Adrenal gland (tissue), 9 donors: ENCODE measurements at regions not wholly inside any gene's neighbourhood (a gene's known extent, or its start where the extent isn't known, plus 50 kb on each side); places are given as distances from the start of the nearest gene placed in this dataset.

Experiments used
- DNase-seq, 7 donors: peaks; one replicate each; pipeline ENCODE4 v3.0.0-alpha.2; 2019 to 2020
- H3K27ac ChIP-seq, 5 donors: fragments of 200-600 bp; sonication (generic) in 4 of 5; 1 replicate in 3 of 5; 2 replicates in 2 of 5; pipeline versions ENCODE4 v1.5.1 to v1.8.0; 2016 to 2020; ENCODE audit warnings: mild to moderate bottlenecking in 1 of 5
- H3K27me3 ChIP-seq: fragments of 200-600 bp; 2 replicates; pipeline ENCODE4 v1.8.0; 2021
- H3K36me3 ChIP-seq, 2 donors: fragments of 200-600 bp; replicated peaks in 1 of 2; 1 replicate in 1 of 2; 2 replicates in 1 of 2; pipeline versions ENCODE4 v1.5.1 to v1.8.0; 2018 to 2022
- H3K4me1 ChIP-seq, 2 donors: fragments of 200-600 bp; replicated peaks in 1 of 2; 1 replicate in 1 of 2; 2 replicates in 1 of 2; pipeline versions ENCODE4 v1.5.1 to v1.8.0; 2018 to 2021
- H3K4me3 ChIP-seq, 4 donors: fragments of 200-600 bp; sonication (generic) in 3 of 4; one replicate each; pipeline ENCODE4 v1.5.1; 2016 to 2018
- H3K9me3 ChIP-seq, 3 donors: fragments of 200-600 bp; sonication (generic) in 1 of 3; replicated peaks in 1 of 3; 1 replicate in 2 of 3; 2 replicates in 1 of 3; pipeline versions ENCODE4 v1.5.1 to v1.8.0; 2016 to 2021
- CTCF ChIP-seq, 6 experiments: fragments of 450-650 bp in 4 of 6; fragments of 200-600 bp in 2 of 6; sonication (generic) in 1 of 6; IDR thresholded peaks; 1 replicate in 5 of 6; 2 replicates in 1 of 6; pipeline versions ENCODE4 v1.5.1 to v1.8.0; 2016 to 2021; ENCODE audit warnings: antibody characterized with exemption in 6 of 6, mild to moderate bottlenecking in 2 of 6, moderate library complexity in 1 of 6
- POLR2A ChIP-seq, 2 donors: fragments of 450-650 bp; IDR thresholded peaks; one replicate each; pipeline ENCODE4 v1.6.1; 2017; ENCODE audit warnings: antibody characterized with exemption in 2 of 2, mild to moderate bottlenecking in 2 of 2, moderate library complexity in 1 of 2
- WGBS, 4 donors: extraction: QIAGEN DNeasy Blood & Tissue Kit in 2 of 4; methylation state at CpG; one replicate each; pipeline versions ENCODE4 v1.1.5 to v1.1.7; 2013 to 2017; 5-methylcytosine and 5-hydroxymethylcytosine counted together
- intact Hi-C, 2 donors: fragments of 100-400 bp; cut with DNase I; formaldehyde crosslinking; loops; one replicate each; pipeline versions ENCODE4 v1.14.1 to v1.15.0; 2022 to 2023
- donor health status: healthy with polysubstance abuse.
- donor health status: Bipolar disorder and iron deficiency.
- donor health status: DM: yes; HTN: yes; CAD: no.
- donor health status: DM: no; HTN: no; CAD: no.
- donor health status: DM: no; HTN: no; CAD: no.

DNA sequence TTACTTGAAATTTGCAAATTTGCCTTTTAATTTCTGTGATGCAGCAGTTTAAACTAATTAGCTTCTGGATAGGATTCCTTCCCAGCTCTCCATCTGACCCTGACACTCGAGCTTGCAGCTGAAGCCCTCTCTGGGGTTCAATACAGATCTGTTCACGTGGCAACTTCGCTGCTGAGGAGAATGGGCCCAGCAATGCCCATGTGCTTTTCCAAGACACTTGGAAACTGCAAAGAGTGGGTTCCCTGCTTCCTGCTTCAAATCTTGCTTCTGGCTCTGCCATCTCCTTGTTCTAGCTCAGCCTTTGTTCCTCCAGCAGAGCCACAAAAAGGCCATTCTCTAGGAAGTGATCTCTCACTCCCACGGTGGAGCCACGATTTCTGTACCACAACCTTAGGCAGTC is 50.0 kb upstream of the IRX6 start:
- no peak for DNase-seq
- Histone ChIP-seq H3K4me1 (no peaks in the 10 kb centered on the region), H3K27me3 (no peaks in the 10 kb centered on the region), H3K4me3 (no peak overlapping the region), H3K27ac (no peak overlapping the region), H3K9me3 (no peaks in the 10 kb centered on the region), H3K36me3 (no peaks in the 10 kb centered on the region)
- TF ChIP-seq POLR2A (IDR thresholded peaks at IDR 0.05) (no peak), CTCF (IDR thresholded peaks at IDR 0.05) (no peak)
- intact Hi-C loops, result no loop called here
- WGBS, 4 donors, result 76 to 86% (median 81%) methylated on average over 5 of the region's 5 CpGs
